GM18861 (cell line): ENCODE measurements at regions not wholly inside any gene's neighbourhood (a gene's known extent, or its start where the extent isn't known, plus 50 kb on each side); places are given as distances from the start of the nearest gene placed in this dataset.

Experiments
- ATAC-seq: cut with Tn5 transposase; IDR thresholded peaks from one replicate; pipeline ENCODE4 v1.9.1; 2021; ENCODE audit not compliant: unreplicated experiment

DNA sequence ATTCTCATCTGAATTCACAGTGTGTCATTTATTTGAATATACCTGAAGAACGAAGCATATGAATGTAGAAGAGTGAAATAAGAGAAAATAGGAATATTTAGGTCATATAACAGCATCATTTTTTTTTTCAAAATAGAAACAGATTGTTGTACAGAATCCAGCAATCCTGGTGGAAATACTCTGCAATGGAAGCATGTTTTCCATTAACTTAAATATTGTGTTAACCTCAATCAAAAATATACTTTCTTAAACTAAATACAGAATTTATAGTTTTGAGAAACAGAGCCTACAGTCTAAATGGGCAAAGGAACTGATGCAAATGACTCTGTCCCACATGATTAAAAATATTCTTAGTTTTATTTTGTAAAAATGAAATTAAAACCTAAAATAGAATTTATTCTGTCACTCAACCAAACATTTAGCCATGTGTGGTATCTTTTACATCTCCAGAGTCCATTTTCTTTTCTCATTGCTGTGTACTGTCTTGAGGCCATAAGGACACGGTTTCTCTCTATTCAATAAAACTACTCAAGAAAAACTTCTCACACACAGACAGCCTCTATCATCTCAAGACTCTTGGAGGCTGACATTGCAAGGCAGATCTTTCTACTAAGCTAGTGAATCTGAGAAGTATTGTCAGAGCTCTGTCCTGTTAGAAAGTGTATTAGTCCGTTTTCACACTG is 322.6 kb downstream of the LTN1 start:
- no peak for ATAC-seq

DNA sequence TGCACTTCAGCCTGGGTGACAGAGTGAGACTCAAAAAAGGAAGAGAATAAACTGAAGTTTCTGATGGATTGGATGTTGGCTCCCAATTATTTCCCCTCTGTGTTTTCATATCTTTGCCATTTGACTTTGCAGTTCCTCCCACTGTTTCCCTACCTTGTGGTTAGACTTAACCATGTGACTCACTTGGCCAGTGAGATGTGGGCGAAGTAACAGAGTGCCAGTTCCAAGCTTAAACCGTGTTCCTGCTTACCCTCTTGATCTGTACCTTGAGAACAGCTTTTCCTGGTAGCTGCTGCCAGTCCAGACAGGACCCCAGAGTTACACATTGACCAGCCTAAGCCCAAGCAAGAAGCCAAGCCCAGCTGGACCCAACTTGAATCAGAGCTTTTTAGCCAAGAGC is 323.4 kb downstream of the LTN1 start:
- ATAC-seq = no peak

DNA sequence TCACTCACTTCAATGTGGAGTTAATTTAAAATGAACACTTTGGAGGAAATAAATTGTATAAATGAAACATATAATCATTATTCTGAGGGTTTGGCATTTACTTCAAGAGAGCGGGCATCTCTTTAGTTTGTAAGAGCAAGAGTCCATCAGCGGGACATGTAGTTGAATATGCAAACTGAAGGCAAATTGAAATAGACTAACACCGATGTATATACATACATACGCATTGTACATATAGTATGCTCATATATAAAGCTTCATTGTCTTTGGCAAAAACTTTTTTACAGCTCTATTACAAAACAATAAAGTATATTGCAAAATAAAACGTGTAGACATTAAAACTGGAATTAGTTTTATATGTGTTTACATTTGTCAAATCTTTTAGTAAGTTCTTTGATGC is 328.9 kb downstream of the LTN1 start:
- ATAC-seq = no peak

DNA sequence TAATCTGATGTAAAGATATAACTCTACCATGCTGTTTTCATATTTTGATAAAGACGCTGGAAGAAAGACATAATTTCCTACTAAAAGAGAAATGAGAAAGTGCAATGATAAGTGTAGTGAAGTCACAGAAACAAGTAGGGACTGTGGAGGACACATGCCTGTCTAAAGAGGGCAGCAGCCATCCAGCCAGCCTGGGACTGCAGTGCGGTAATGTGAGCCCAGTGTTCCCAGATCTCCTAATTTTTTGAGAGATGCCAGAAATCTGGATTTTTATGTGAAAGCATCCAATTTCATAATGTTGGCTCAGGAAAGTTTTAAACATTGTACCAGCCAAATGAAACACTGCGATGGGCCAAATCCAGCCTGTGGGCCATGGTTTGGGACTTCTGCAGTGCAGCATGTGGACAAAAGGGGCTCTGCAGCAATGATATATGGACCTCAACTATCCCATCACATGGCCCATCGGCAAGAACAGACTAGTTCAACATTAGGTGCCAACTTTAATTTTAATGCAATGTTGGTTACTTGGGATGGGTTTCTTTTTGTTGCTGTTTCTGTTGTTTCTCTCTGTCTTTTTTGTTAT is 329.5 kb downstream of the LTN1 start:
- no peak for ATAC-seq

DNA sequence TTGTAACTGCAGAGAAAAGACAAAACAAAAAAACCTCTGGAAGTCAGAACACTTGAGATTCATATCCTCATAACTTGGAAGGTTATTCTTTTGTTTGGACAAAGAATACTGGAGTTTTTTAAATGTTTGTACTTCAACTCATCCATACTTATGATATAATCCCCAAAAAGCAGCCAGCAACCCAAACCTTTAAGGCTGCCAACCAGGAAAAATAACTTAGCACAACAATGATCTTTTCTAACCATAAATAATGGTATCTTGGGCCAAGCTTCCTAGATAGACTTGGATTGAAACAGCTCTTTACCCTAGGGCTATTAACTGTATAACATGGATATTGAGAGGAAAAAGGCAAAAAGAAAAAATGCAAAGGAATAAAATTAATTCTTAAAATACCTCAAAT is 335.1 kb downstream of the LTN1 start:
- ATAC-seq = no peak

DNA sequence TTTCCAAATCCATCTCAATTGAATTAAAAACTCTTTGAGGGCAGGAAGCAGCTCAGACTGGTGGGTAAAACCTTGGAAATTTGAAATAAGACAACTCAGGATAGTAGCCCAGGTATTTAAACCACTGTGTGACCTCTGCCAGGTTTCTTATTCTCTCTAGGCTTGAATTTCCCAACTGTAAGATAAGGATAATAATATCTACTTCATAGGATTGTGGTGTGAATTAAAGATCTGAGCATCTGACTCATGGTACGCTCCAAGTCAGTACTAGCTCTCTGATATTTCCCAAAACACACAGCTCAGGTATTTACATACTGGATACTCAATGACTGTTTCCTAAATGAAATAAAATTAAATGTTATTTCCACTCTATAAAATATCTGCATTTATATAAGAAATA is 337.2 kb downstream of the LTN1 start:
- ATAC-seq = no peak

DNA sequence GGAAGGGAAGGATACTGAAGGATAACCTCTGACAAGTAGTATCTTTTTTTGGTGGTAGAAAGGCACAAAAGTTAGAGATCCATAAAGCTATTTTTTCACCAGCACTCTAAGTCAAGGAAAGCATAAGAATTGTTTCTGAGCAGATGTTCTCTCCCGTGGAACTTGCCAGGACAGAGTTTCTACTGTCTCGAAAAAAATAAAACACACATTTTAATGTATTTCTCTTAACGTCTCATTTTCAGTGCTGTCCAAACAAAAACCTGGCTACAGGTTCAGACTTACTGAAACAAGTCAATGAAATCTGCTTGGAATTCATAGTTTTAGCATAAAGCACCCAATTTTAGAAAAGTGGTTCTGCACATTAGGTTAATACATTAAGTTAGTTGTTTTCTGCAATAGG is 338.3 kb downstream of the LTN1 start:
- no peak for ATAC-seq

DNA sequence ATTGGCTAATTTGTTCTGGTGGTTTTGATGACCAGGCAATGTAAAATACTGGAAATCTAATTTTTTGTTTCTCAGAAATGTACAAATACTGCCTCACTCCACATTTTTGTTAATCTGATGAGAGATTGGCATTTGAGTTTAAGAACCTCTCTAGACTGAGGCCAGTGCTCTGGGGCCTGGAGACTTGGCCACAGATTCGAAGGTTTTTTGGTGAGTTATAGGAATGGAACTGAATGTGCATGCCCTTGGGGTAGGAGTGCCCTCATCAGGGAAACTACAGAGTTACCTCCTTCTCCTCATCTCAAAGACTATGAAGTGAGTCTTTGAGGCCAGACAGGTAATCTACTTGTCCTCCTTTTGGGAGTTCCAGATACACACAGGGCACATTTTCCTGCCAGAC is 347.9 kb downstream of the LTN1 start:
- no peak for ATAC-seq

DNA sequence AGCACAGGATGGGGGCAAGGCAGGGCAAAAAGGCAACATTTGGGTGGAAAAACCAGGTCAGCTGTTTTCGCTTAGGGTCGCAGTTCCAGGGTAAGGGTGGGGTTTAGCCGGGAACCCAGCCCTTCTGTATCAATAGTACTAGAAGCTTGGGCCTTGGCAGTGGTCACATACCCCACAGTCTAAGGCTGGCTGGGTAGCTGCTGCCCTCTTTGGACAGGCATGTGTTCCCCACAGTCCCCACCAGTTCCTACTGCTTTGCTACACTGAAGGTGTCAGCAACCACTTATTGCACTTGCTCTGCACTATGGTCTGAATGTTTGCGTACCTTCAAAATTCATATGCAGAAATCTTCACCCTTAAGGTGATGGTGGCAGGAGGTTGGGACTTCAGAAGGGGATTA is 349.8 kb downstream of the LTN1 start:
- no peak for ATAC-seq

DNA sequence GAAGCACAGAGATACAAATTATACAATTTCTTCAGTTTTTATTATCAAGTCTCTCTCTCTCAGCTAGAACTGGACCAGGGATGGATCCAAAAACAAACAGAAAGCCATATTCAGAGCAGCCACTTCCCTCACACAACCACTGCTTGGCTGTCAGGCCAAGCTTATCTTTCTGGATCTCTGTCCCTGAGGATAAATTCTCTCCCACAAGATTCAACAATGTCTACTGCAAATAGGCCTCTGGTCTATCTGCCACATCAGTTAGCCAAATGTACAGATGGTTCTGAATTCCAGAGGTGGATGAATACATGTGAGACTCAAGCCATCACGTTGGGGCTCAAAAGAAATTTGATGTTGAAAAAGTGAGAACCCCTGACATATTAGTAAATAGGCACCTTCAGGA is 350.9 kb downstream of the LTN1 start:
- ATAC-seq = no peak

DNA sequence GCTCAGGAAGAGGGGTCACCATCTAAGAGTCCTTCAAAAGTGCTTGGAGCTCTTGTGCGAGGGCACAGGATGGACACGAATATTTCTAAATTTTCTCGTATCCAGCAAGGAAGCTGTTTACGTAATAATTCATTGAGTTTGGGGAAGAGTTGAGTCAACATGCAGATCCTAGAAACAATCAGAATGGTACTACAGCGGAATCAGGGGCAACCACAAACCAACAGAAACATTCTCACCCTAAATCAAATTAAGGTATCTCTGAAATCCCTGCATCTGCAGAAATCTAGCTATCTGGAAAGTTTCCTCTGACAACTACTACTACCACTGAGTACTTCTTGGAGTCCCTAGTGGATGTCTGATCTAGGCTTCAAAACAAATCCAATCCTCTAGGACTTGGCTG is 352.4 kb downstream of the LTN1 start:
- ATAC-seq = no peak

DNA sequence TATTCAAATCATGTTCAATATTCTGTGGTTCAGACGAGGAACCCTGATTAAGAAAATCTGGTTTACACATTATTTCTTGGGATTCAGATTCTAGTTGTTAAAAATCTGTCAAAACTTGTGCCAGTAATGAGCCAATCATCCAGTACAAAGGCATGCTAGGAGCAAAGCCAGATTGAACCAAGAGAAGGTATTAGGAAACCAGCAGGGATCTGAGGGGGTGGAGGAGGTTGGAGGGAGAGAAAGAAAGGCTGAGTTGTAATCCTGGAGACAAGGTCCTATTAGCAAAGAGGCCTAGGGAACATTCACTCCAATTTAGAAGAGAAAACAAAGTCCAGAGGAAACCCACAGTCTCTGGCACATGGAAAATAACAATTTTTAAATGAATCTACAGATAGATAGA is 352.9 kb downstream of the LTN1 start:
- ATAC-seq = no peak

DNA sequence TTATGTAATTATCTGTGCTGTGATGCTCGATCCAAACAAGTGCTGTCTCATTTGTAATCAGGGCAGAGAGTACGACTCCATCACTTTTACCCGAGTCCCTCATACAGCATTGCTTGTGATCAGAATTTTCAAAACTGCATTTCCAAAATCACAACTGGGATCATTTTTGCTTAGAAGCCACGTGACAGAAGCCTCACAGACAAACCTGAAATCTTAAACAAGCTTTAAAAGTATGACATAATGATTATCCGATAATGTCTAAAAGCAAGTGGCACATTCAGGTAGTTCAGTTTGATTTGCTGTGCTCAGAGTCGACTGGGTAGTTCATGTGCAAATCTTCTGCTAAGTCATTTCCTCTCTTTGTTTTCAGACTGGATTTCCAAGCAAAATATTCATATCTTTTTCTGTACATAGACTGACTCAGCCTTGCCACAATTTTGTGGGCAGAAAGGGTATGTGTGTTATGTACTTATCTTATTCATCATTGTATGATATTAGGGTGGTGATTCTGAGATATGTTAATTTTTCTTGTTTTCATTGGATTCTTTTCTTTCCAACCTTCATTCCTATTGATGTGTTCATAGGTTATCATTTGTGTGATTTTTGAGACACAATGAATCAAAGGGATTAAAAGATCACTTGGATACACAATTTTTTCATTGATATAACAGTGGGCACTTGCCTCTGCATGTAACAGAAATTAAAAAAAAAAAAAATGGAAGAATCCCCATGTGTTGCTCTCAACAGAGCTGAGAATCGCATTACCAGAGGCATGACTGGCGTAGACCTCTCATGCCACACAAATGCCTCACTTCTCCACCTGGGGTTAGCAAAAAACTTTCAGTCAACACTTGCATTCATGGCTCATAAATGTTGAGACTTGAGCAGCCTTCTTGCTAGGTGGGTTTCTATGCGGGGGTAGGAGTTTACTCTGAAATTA is 355.7 kb downstream of the LTN1 start:
- ATAC-seq = no peak

DNA sequence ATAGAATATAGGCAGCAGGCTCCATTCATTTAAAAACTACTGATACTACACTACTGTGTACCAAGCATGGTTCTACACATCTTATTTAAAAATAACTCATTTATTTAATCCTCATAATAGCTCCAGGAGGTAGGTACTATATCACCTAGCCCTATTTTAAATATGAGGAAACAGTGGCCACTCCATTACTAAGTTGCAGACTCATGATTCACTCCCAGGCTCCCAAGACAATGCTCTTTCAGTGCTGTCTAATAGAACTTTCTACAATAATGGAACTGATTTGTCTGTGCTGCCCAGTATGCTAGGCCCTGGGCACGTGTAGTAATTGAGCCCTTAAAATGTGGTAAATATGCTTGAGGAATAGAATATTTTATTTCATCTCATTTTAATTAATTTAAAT is 357.1 kb downstream of the LTN1 start:
- no peak for ATAC-seq

DNA sequence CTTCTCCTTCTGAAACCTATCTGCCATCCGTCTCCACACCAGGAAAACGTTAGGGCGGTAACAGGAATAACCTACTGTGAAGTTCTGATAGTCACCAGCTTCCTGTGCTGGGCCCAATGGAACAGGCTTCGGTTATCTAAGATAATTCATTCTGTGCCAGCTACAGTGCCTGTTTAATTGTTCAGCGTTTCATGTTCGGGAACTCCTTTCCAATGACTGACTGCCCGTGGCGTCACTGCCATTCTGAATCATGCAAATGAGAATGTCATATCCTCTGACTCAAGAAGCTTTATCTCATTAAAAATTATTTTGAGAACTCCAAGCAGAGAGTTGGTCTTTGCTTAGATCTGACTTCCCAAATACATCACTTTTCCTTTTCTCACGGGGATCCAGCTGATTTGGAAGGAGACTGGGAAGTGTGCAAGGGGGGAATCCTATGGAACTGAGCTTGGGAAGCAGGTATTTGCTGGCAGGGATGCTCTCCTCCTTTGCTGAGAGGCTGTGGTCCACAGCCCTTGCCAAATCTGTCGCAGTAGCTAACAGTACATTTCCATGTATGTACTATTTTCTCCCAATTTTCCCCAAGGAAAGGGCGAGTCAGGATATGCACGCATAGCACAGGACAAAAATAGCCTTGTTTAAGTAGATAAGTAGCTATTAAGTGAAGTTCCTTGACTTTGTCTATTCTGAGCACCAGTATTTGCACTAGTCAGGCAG is 358.7 kb downstream of the LTN1 start:
- no peak for ATAC-seq

DNA sequence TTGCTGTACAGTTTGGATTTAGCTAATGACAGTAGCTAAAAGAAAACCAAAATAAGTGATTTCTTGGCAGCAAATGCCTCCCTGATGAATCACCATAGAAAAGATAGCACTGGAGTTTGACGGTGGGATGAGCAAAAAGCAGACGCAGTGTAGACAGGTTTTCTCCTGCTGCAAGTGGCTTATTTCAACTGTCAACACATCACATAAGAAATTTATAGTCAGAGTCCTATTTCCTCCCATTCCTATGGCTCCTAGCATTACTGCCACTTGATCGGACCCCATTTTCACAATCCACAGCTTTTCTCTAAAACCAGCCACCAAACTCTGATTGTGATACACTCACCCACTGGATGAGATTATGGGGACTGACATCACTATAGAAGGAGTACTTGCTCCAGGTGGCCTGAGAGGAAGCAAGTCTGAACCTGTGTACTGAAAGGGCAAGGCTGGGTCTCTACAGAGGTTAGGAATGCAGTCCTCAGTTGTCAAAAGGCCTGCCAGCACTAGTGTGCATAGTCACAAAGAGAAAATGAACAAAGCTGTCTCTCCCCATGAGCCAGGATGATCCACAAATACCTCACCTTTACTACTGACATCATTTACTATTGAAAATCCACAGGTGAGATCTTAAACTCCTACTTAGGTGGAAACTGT is 359.8 kb downstream of the LTN1 start:
- ATAC-seq = no peak

DNA sequence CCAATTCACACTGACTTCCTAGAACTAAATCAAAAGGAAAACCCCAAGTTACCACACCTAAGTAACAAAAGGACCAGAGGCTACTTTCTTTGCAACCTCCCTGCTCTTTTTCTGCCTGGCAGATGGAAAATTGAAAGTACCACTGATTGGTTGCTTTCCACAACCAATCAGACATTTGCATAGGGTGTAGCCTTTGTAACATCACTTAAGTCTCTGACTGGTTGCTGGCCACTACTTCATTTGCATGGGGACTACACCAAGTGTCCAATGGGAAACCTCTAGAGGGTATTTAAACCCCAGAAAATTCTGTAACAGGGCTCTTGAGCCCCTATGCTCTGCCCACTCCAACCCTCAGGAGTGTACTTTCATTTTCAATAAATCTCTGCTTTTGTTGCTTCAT is 365.0 kb downstream of the LTN1 start:
- ATAC-seq = no peak

DNA sequence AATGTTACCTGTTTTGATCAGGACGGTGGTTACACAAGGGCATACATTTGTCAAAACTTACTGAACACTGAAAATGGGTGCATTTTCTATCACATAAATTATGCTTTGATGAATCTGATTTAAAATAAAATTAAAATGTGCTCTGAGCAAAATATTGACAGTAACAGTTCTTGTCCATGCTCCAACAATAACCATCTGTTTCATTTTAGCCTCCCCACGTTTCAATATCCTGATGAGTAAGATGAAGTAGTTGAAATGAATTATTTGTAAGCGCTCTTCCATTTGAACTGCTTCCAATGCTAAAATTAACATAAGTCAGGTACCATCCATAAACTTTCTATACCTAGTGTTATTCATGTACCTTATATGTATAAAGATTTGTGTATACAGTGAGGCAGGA is 365.4 kb downstream of the LTN1 start:
- no peak for ATAC-seq

DNA sequence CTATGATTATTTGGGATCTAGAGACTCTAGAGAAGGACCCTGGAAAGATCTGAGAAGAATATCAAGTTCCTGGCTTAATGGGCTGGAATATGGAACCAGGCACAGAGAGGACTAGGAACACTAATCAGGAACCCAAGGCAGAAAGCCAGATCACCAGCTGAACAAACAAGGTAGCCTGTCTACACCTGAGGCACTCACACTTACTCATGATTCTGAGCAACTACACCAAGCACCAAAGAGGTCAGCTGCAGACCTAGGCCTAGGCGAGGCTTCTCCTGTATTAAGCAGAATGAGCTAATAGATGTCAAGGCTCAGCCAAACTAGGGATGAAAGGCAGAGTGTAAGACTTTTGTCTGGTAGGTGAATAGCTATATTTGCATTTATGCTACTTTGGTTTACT is 368.1 kb downstream of the LTN1 start:
- no peak for ATAC-seq

DNA sequence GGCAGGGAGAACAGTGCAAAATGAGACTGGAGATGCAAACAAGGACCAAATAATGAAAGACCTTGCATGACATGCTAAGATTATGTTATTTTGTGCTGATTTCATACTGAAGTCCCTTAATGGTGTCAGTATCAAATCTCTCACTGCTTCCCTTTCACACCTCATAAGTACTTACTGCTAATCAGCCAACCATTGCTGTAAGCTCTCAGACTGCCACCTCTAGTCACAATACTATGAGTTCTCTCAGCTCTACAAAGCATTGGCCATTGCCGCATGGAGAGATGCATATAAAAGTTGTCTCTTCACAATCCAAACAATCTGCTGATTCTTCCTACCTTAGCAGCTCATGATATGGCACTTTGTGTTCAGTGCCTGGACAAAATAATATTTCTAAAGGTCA is 375.4 kb downstream of the LTN1 start:
- ATAC-seq = no peak

DNA sequence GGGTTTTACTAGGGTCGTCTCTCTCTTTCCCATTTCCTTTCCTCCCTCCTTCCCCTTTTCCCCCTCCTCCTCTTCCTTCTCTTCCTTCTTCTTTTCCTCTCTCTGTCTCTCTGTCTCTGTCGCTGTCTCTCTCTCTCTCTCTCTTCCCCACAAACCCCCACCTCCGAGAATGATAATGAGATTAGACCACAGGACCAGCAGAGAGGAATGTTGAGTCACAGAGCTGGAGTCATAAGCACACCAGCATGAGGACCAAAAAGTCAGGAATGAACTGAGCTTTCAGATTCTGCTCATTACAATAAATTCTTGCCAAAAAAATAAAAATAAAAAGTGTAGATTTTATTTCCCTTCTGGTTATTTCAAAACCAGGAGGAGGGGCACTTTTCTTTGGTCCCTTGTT is 377.4 kb downstream of the LTN1 start:
- no peak for ATAC-seq
